ENCODE measurements at regions not wholly inside any gene's neighbourhood (a gene's known extent, or its start where the extent isn't known, plus 50 kb on each side); places are given as distances from the start of the nearest gene placed in this dataset.
"Not testable (repeated sequence)": the region's sequence is repeated elsewhere in the genome, so short reads cannot be mapped to it uniquely, and the experiment has no call there.

GRCh38 chr14:45641541-45641940, 388.5 kb upstream of the MIS18BP1 start:
- POLR2A ChIA-PET, result no interaction called here

GRCh38 chr14:45634651-45635441, 381.8 kb upstream of the MIS18BP1 start:
- POLR2A ChIA-PET; H3K79me2 ChIP-seq (ENCODE audit: insufficient read depth); H3K4me2 ChIP-seq; H3K36me3 ChIP-seq (replicated peaks in 1 of 2; ENCODE audit: control insufficient read depth in 1 of 2, insufficient read depth in 2 of 2, low read length in 1 of 2); H3K9ac ChIP-seq; CTCF ChIA-PET; H3K4me1 ChIP-seq (ENCODE audit: control insufficient read depth in 1 of 2, insufficient read depth in 2 of 2, low read depth in 1 of 2, low read length in 1 of 2); H2AFZ ChIP-seq (ENCODE audit: low read depth); H3K9me3 ChIP-seq; DNase-seq; H4K20me1 ChIP-seq (ENCODE audit: insufficient read depth); H3K9me2 ChIP-seq; H3K4me3 ChIP-seq (ENCODE audit: low read depth in 2 of 2, low read length in 1 of 2); H3K27ac ChIP-seq (ENCODE audit: low read depth in 2 of 2, low read length in 1 of 2); H3K27me3 ChIP-seq (ENCODE audit: insufficient read depth); H3F3A ChIP-seq (replicated peaks; ENCODE audit: insufficient read depth): not testable (repeated sequence)
- 90% methylated on average over 4 of the region's 46 CpGs for WGBS (ENCODE audit: low lambda C conversion rate)

More at GRCh38 chr14:45641541-45641940, 388.5 kb upstream of the MIS18BP1 start:
- H3K4me1 ChIP-seq (ENCODE audit: control insufficient read depth in 1 of 2, insufficient read depth in 2 of 2, low read depth in 1 of 2, low read length in 1 of 2), result no peaks in the 10 kb centered on the region
- 1% methylated on average over 4 of the region's 4 CpGs for WGBS (ENCODE audit: low lambda C conversion rate)
- H3K27me3 ChIP-seq (ENCODE audit: insufficient read depth), result no peaks in the 10 kb centered on the region
- H3K4me2 ChIP-seq, result no peak overlapping the region
- no peaks in the 10 kb centered on the region for H3K79me2 ChIP-seq (ENCODE audit: insufficient read depth)
- no peaks in the 10 kb centered on the region for H3K9me2 ChIP-seq
- no peak overlapping the region for H3K9ac ChIP-seq
- CTCF ChIA-PET, result no interaction called here
- no peaks in the 10 kb centered on the region for H4K20me1 ChIP-seq (ENCODE audit: insufficient read depth)
- no peak overlapping the region for H3K4me3 ChIP-seq (ENCODE audit: low read depth in 2 of 2, low read length in 1 of 2)
- H3K9me3 ChIP-seq, result no peaks in the 10 kb centered on the region
- H3K36me3 ChIP-seq (replicated peaks in 1 of 2; ENCODE audit: control insufficient read depth in 1 of 2, insufficient read depth in 2 of 2, low read length in 1 of 2), result no peaks in the 10 kb centered on the region
- no peak overlapping the region for H2AFZ ChIP-seq (ENCODE audit: low read depth)
- no peaks in the 10 kb centered on the region for H3F3A ChIP-seq (replicated peaks; ENCODE audit: insufficient read depth)
- DNase-seq, result no peak
- TF ChIP-seq FOXM1 (IDR thresholded peaks at IDR 0.05; ENCODE audit: low read depth), result no peak
- TF ChIP-seq RXRA (IDR thresholded peaks at IDR 0.05; ENCODE audit: borderline replicate concordance, low read depth), result no peak
- TF ChIP-seq, protein P1, sequence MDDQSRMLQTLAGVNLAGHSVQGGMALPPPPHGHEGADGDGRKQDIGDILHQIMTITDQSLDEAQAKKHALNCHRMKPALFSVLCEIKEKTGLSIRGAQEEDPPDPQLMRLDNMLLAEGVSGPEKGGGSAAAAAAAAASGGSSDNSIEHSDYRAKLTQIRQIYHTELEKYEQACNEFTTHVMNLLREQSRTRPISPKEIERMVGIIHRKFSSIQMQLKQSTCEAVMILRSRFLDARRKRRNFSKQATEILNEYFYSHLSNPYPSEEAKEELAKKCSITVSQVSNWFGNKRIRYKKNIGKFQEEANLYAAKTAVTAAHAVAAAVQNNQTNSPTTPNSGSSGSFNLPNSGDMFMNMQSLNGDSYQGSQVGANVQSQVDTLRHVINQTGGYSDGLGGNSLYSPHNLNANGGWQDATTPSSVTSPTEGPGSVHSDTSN (IDR thresholded peaks at IDR 0.05), result no peak
- no peak for TF ChIP-seq YY1 (IDR thresholded peaks at IDR 0.05; ENCODE audit: low read depth)
- TF ChIP-seq ZBTB33 (IDR thresholded peaks at IDR 0.05; ENCODE audit: borderline replicate concordance, low read depth), result no peak
- no peak for TF ChIP-seq MAX (IDR thresholded peaks at IDR 0.05; ENCODE audit: low read depth)
- TF ChIP-seq, protein P2, sequence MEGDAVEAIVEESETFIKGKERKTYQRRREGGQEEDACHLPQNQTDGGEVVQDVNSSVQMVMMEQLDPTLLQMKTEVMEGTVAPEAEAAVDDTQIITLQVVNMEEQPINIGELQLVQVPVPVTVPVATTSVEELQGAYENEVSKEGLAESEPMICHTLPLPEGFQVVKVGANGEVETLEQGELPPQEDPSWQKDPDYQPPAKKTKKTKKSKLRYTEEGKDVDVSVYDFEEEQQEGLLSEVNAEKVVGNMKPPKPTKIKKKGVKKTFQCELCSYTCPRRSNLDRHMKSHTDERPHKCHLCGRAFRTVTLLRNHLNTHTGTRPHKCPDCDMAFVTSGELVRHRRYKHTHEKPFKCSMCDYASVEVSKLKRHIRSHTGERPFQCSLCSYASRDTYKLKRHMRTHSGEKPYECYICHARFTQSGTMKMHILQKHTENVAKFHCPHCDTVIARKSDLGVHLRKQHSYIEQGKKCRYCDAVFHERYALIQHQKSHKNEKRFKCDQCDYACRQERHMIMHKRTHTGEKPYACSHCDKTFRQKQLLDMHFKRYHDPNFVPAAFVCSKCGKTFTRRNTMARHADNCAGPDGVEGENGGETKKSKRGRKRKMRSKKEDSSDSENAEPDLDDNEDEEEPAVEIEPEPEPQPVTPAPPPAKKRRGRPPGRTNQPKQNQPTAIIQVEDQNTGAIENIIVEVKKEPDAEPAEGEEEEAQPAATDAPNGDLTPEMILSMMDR (IDR thresholded peaks at IDR 0.05), result no peak
- TF ChIP-seq GATA2 (CRISPR knock-in tag; IDR thresholded peaks at IDR 0.05), result no peak
- no peak for TF ChIP-seq EZH2phosphoT487 (IDR thresholded peaks at IDR 0.05; ENCODE audit: borderline replicate concordance, low read depth)
- TF ChIP-seq, protein P3, sequence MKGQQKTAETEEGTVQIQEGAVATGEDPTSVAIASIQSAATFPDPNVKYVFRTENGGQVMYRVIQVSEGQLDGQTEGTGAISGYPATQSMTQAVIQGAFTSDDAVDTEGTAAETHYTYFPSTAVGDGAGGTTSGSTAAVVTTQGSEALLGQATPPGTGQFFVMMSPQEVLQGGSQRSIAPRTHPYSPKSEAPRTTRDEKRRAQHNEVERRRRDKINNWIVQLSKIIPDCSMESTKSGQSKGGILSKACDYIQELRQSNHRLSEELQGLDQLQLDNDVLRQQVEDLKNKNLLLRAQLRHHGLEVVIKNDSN (IDR thresholded peaks at IDR 0.05; ENCODE audit: borderline replicate concordance, low read depth), result no peak
- TF ChIP-seq TAF1 (IDR thresholded peaks at IDR 0.05; ENCODE audit: borderline replicate concordance, low read depth, low read length), result no peak
- no peak for TF ChIP-seq TEAD4 (IDR thresholded peaks at IDR 0.05; ENCODE audit: borderline replicate concordance, insufficient read depth)
- no peak for TF ChIP-seq NFIC (IDR thresholded peaks at IDR 0.05; ENCODE audit: borderline replicate concordance)
- no peak for TF ChIP-seq RCOR1 (IDR thresholded peaks at IDR 0.05; ENCODE audit: low read length)
- no peak for TF ChIP-seq JUND (IDR thresholded peaks at IDR 0.05)
- no peak for TF ChIP-seq MEF2A (IDR thresholded peaks at IDR 0.05; ENCODE audit: borderline replicate concordance, low read depth)
- H3K27ac ChIP-seq (ENCODE audit: low read depth in 2 of 2, low read length in 1 of 2), result no peak overlapping the region
